ENCODE measurements at regions not wholly inside any gene's neighbourhood (a gene's known extent, or its start where the extent isn't known, plus 50 kb on each side); places are given as distances from the start of the nearest gene placed in this dataset.
"Not testable (repeated sequence)": the region's sequence is repeated elsewhere in the genome, so short reads cannot be mapped to it uniquely, and the experiment has no call there.

DNA sequence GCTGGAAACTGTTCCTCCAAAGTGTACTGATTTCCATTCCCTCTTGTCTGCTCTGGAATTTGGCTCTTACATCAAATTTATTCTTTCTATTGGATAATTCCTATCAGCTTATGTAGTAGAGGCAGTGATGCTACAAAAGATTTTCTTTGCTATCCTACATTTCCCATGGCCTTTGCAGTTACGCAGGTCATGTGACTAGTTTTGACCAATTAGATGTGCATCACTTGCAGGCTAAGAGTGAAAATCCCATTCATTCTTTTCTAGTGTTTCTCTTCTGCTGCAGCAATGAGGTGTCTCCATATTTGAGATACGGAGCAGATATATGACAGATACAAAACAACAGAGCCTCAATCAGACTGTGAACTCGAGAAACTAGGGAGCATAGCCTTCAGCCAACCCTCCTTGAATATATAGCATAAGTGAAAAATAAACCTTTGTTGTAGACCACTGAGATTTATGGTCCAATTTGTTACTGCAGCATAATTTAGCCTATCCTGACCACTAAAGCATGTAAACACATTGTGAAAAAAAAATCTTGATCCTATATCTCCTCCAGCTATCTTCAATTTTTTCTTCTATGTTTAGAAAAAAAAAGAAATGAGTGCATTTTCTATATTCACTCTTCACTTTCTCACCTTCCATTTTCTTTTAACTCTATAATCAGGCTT lies 102.0 kb downstream of the HNMT start:
- Histone ChIP-seq H3K36me3 (ENCODE audit: insufficient read depth, low read length) (no peaks in the 10 kb centered on the region), H3K79me2 (ENCODE audit: control insufficient read depth, insufficient read depth, low read length, unreplicated experiment) (no peaks in the 10 kb centered on the region), H2AFZ (ENCODE audit: low read length, unreplicated experiment) (no peak overlapping the region), H3K27ac (ENCODE audit: low read depth, low read length) (no peak overlapping the region), H3K27me3 (ENCODE audit: insufficient read depth, low read length) (no peaks in the 10 kb centered on the region; the same call in 1 of the 2 replicates), H3K4me1 (ENCODE audit: control insufficient read depth, insufficient read depth, low read length, unreplicated experiment) (no peaks in the 10 kb centered on the region), H3K4me3 (ENCODE audit: low read depth, low read length) (no peak overlapping the region)

DNA sequence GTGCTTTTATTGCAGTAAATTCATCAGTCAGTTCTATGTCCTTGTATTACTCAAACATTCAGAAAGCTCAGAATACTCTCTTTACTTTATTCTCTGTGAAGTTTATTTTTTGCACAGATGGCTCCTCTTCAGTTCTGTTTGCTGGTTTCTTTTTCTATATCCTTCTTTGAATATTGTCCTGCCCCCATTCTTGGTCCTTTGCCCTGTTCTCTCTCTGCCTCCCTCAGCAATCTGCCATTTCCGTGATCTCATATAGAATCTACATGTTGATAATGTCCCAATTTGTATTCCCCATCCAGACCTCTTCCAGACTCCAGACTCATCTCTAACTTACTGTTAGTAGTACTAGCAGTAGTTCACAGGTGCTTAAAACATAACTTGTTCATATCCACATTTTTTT lies 102.6 kb downstream of the HNMT start:
- no peak overlapping the region for H3K27ac ChIP-seq (ENCODE audit: low read depth, low read length)
- H3K36me3 ChIP-seq (ENCODE audit: insufficient read depth, low read length), result no peaks in the 10 kb centered on the region
- H3K27me3 ChIP-seq (ENCODE audit: insufficient read depth, low read length), result no peaks in the 10 kb centered on the region; the same call in 1 of the 2 replicates
- peaks cover 2% of the 10 kb centered on the region for H3K4me1 ChIP-seq (ENCODE audit: control insufficient read depth, insufficient read depth, low read length, unreplicated experiment)
- no peak overlapping the region for H3K4me3 ChIP-seq (ENCODE audit: low read depth, low read length)
- H2AFZ ChIP-seq (ENCODE audit: low read length, unreplicated experiment), result no peak overlapping the region
- no peaks in the 10 kb centered on the region for H3K79me2 ChIP-seq (ENCODE audit: control insufficient read depth, insufficient read depth, low read length, unreplicated experiment)

DNA sequence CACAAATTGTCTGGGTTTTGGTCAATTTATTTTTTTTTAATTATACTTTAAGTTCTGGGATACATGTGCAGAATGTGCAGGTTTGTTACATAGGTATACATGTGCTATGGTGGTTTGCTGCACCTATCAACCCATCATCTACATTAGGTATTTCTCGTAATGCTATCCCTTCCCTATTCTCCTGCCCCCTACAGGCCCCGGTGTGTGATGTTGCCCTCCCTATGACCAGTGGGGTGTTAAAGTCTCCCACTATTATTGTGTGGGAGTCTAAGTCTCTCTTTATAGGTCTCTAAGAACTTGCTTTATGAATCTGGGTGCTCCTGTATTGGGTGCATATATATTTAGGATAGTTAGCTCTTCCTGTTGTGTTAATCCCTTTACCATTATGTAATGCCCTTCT lies 104.4 kb downstream of the HNMT start:
- H3K79me2 ChIP-seq (ENCODE audit: control insufficient read depth, insufficient read depth, low read length, unreplicated experiment); H3K27me3 ChIP-seq (ENCODE audit: insufficient read depth, low read length); H3K27ac ChIP-seq (ENCODE audit: low read depth, low read length): not testable (repeated sequence)

DNA sequence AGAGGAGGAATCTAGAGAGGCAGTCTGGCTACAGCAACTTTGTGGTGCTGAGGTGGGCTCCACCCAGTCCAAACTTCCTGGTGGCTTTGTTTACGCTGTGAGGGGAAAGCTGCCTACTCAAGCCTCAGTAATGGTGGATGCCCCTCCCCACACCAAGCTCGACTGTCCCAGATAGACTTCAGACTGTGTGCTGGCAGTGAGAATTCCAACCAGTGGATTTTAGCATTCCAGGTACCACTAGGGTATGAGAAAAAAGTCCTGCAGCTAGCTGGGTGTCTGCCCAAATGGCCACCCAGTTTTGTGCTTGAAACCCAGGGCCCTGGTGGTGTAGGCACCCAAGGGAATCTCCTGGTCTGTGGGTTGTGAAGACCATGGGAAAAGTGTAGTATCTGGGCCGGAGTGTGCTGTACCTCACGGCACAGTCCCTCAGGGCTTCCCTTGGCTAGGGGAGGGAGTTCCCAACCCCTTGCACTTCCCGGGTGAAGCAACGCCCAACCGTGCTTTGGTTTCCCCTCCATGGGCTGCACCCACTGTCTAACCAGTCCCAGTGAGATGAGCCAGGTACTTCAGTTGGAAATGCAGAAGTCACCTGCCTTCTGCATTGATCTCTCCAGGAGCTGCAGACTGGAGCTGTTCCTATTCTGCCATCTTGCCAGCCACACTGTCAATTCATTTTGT lies 106.9 kb downstream of the HNMT start:
- H3K27ac ChIP-seq (ENCODE audit: low read depth, low read length); H3K27me3 ChIP-seq (ENCODE audit: insufficient read depth, low read length); H3K79me2 ChIP-seq (ENCODE audit: control insufficient read depth, insufficient read depth, low read length, unreplicated experiment); H2AFZ ChIP-seq (ENCODE audit: low read length, unreplicated experiment); H3K4me3 ChIP-seq (ENCODE audit: low read depth, low read length); H3K4me1 ChIP-seq (ENCODE audit: control insufficient read depth, insufficient read depth, low read length, unreplicated experiment); H3K36me3 ChIP-seq (ENCODE audit: insufficient read depth, low read length): not testable (repeated sequence)

More for the DNA sequence above, 104.4 kb downstream of the HNMT start:
- not testable (repeated sequence) for H3K36me3 ChIP-seq (ENCODE audit: insufficient read depth, low read length); H2AFZ ChIP-seq (ENCODE audit: low read length, unreplicated experiment); H3K4me3 ChIP-seq (ENCODE audit: low read depth, low read length); H3K4me1 ChIP-seq (ENCODE audit: control insufficient read depth, insufficient read depth, low read length, unreplicated experiment)

DNA sequence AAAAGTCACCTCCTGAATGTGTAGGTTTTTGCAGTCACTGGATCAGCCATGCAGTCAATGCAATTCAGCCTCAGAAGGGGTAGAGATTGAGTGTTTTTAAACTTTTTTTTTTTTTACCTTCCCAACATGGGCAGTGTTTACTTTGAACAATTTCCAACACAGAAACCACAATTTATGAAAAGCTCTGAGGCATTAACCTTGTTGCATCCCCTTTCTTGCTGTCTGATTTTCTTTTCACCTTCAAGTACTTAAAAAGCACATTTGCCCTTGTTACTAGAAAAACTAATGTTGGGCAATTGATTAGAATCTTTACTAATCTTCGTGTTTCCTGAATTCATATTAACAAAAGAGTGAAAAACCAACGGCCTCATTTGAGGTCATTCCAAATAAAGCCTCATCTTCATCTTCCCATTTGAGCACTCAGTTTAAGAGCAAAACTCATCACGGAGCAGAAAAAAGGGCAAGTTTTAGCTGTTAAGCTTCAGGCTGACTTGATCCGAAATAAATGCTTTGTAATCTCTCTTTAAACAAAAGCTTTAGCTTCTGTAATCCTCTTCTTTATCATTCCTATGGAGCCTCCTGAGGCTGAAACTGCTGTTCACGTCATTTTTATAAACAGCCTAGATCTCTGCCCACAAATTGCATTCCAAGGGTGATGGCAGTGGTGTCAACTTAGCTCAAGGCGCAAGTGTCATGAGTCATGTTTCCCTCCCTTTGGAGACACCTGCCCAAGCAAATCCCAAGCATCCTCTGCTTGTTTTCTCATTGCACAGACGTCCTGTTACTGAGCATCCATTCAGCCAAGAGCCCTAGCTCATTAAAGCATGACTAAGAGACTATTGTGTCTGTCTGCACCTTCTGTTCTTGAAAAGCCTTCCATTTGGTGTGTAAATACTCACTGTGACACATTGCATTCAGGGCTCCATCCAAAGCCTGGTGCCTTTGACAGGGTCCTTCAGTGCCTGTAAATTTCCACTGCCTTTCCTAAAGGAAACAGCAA lies 107.7 kb downstream of the HNMT start:
- no peak overlapping the region for H3K27ac ChIP-seq (ENCODE audit: low read depth, low read length)
- no peaks in the 10 kb centered on the region for H3K36me3 ChIP-seq (ENCODE audit: insufficient read depth, low read length)
- H3K4me3 ChIP-seq (ENCODE audit: low read depth, low read length), result no peak overlapping the region
- H2AFZ ChIP-seq (ENCODE audit: low read length, unreplicated experiment), result no peak overlapping the region
- H3K4me1 ChIP-seq (ENCODE audit: control insufficient read depth, insufficient read depth, low read length, unreplicated experiment), result peaks cover 4% of the 10 kb centered on the region
- H3K27me3 ChIP-seq (ENCODE audit: insufficient read depth, low read length), result no peaks in the 10 kb centered on the region
- no peaks in the 10 kb centered on the region for H3K79me2 ChIP-seq (ENCODE audit: control insufficient read depth, insufficient read depth, low read length, unreplicated experiment)

DNA sequence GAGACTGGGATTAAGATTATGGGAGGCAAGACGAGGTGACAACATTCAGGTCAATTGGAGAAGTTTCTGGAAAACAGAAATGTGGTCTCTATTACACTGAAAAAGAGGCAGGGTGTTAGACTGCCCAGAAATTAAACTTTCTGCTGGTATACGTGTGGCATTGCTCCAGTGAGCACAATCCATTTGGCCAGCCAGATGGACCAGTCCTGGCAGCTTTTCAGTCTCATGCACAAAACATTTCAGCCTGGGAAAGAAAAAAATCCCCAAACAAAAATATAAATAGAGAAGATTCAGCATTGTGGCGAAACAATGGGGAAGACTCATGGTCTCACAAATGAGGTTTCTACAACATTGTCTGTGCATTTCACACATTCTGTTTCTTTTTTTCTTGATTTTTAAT lies 113.9 kb downstream of the HNMT start:
- no peaks in the 10 kb centered on the region for H3K79me2 ChIP-seq (ENCODE audit: control insufficient read depth, insufficient read depth, low read length, unreplicated experiment)
- no peaks in the 10 kb centered on the region for H3K4me1 ChIP-seq (ENCODE audit: control insufficient read depth, insufficient read depth, low read length, unreplicated experiment)
- no peak overlapping the region for H3K4me3 ChIP-seq (ENCODE audit: low read depth, low read length)
- H3K27ac ChIP-seq (ENCODE audit: low read depth, low read length), result no peak overlapping the region
- no peaks in the 10 kb centered on the region for H3K36me3 ChIP-seq (ENCODE audit: insufficient read depth, low read length)
- H3K27me3 ChIP-seq (ENCODE audit: insufficient read depth, low read length), result no peaks in the 10 kb centered on the region
- H2AFZ ChIP-seq (ENCODE audit: low read length, unreplicated experiment), result no peak overlapping the region

DNA sequence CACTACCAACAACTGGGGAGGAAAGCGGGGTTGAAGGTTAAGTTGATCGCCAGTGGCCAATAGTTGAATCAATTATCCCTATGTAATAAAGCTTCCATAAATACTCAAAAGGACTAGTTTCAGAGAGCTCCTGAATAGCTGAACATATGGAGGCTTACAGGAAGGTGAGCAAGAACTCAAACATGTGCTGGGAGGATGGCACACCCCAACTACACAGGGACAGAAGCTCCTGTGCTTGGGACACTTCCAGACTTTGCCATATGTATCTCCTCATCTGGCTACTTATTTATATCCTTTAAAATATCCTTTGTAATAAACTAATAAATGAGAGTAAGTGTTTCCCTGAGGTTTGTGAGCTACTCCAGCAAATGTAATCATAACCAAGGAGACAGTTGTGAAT lies 115.7 kb downstream of the HNMT start:
- no peaks in the 10 kb centered on the region for H3K4me1 ChIP-seq (ENCODE audit: control insufficient read depth, insufficient read depth, low read length, unreplicated experiment)
- H3K27me3 ChIP-seq (ENCODE audit: insufficient read depth, low read length), result no peaks in the 10 kb centered on the region
- no peak overlapping the region for H2AFZ ChIP-seq (ENCODE audit: low read length, unreplicated experiment)
- H3K4me3 ChIP-seq (ENCODE audit: low read depth, low read length), result no peak overlapping the region
- H3K27ac ChIP-seq (ENCODE audit: low read depth, low read length), result no peak overlapping the region
- H3K36me3 ChIP-seq (ENCODE audit: insufficient read depth, low read length), result no peaks in the 10 kb centered on the region
- H3K79me2 ChIP-seq (ENCODE audit: control insufficient read depth, insufficient read depth, low read length, unreplicated experiment), result no peaks in the 10 kb centered on the region

DNA sequence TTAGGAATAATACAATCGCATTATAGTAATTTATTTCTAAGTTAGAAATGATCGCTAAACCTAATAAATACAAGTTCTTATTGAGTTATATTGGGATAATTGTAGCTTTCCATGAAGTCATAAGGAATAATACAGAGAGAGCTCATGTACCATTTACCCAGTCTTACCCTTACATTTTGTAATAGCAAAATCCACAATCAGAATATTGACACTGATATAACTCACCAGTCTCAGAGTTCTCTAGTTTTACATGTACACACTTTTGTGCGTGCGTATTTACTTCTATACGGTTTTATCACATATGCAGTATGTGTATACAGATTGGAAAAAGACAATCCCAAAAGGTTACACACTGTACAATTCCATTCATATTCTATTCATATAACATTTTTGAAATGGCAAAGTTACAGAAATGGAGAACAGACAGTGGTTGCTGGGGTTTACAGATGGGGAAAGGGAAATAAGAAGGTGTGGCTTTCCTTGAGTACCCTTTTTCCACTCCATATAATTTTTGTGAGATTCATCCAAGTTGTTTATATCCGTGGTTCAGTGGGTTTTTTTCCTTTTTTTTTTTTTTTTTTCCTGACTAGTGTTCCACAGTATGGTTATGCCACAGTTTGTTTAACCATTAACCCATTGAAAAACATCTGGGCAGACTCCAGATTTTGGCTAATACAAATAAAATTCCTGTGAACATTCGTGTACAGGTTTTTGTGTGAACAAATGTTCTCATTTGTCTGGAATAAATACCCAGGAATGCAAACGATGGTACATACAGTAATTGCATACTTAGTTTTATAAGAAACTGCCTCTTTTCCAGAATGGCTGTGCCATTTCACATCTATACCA lies 117.2 kb downstream of the HNMT start:
- Histone ChIP-seq H3K27me3 (ENCODE audit: insufficient read depth, low read length) (no peaks in the 10 kb centered on the region), H2AFZ (ENCODE audit: low read length, unreplicated experiment) (no peak overlapping the region), H3K36me3 (ENCODE audit: insufficient read depth, low read length) (no peaks in the 10 kb centered on the region), H3K79me2 (ENCODE audit: control insufficient read depth, insufficient read depth, low read length, unreplicated experiment) (no peaks in the 10 kb centered on the region), H3K27ac (ENCODE audit: low read depth, low read length) (no peak overlapping the region), H3K4me3 (ENCODE audit: low read depth, low read length) (no peak overlapping the region), H3K4me1 (ENCODE audit: control insufficient read depth, insufficient read depth, low read length, unreplicated experiment) (peaks cover 11% of the 10 kb centered on the region)

DNA sequence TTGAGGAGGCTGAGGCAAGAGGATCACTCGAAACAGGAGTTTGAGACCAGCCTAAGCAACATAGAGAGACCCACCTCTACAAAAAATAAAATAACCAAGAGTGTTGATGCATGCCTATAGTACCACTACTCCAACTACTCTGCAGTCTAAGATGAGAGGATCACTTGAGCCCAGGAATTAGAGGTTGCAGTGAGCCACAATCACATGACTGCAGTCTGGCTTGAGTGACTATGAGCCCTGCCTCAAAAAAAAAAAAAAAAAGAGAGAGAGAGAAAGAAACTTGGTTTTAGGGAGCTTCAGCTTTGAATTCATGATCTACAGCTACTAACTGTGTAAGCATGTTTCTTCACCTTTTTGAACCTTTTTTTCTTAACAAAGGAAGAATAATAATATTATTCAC lies 119.9 kb downstream of the HNMT start:
- H3K4me3 ChIP-seq (ENCODE audit: low read depth, low read length), result no peak overlapping the region
- H3K4me1 ChIP-seq (ENCODE audit: control insufficient read depth, insufficient read depth, low read length, unreplicated experiment), result peaks cover 15% of the 10 kb centered on the region
- H3K27ac ChIP-seq (ENCODE audit: low read depth, low read length), result no peak overlapping the region
- H3K36me3 ChIP-seq (ENCODE audit: insufficient read depth, low read length), result no peaks in the 10 kb centered on the region
- H2AFZ ChIP-seq (ENCODE audit: low read length, unreplicated experiment), result no peak overlapping the region
- H3K79me2 ChIP-seq (ENCODE audit: control insufficient read depth, insufficient read depth, low read length, unreplicated experiment), result no peaks in the 10 kb centered on the region
- H3K27me3 ChIP-seq (ENCODE audit: insufficient read depth, low read length), result no peaks in the 10 kb centered on the region

DNA sequence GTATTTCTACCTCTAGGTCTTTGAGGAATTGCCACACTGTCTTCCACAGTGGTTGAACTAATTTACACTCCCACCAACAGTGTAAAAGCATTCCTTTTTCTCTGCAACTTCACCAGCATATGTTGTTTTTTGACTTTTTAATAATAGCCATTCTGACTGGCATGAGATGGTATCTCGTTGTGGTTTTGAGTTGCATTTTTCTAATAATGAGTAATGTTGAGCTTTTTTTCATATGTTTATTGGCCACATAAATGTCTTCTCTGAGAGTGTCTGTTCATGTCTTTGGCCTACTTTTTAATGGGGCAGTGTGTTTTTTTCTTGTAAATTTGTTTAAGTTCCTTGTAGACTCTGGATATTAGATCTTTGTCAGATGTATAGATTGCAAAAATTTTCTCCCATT lies 121.2 kb downstream of the HNMT start:
- H3K27ac ChIP-seq (ENCODE audit: low read depth, low read length); H3K36me3 ChIP-seq (ENCODE audit: insufficient read depth, low read length): not testable (repeated sequence)

More for the DNA sequence above, 121.2 kb downstream of the HNMT start:
- not testable (repeated sequence) for H2AFZ ChIP-seq (ENCODE audit: low read length, unreplicated experiment); H3K4me3 ChIP-seq (ENCODE audit: low read depth, low read length); H3K27me3 ChIP-seq (ENCODE audit: insufficient read depth, low read length); H3K79me2 ChIP-seq (ENCODE audit: control insufficient read depth, insufficient read depth, low read length, unreplicated experiment)
- H3K4me1 ChIP-seq (ENCODE audit: control insufficient read depth, insufficient read depth, low read length, unreplicated experiment), result peaks cover 15% of the 10 kb centered on the region
